HFF-Myc (cell line): ENCODE measurements at regions not wholly inside any gene's neighbourhood (a gene's known extent, or its start where the extent isn't known, plus 50 kb on each side); places are given as distances from the start of the nearest gene placed in this dataset.
A peak's percentile ranks its signal among the peaks of the same experiment; 100 is the strongest.

Source experiments
- DNase-seq: peaks from one replicate; pipeline ENCODE4 v3.0.0-alpha.2; 2011; ENCODE audit warnings: low read depth; ENCODE audit errors: extremely low read depth
- H3K4me3 ChIP-seq: replicated peaks from 2 replicates; pipeline ENCODE4 v1.5.1; 2011; ENCODE audit warnings: low read depth, mild to moderate bottlenecking, control low read depth, low read length
- TF ChIP-seq, protein P1 (sequence below): IDR thresholded peaks from 2 replicates; pipeline ENCODE4 v1.5.1; 2012; ENCODE audit warnings: mild to moderate bottlenecking, low read depth, low read length, control low read depth; ENCODE audit errors: missing control alignments

DNA sequence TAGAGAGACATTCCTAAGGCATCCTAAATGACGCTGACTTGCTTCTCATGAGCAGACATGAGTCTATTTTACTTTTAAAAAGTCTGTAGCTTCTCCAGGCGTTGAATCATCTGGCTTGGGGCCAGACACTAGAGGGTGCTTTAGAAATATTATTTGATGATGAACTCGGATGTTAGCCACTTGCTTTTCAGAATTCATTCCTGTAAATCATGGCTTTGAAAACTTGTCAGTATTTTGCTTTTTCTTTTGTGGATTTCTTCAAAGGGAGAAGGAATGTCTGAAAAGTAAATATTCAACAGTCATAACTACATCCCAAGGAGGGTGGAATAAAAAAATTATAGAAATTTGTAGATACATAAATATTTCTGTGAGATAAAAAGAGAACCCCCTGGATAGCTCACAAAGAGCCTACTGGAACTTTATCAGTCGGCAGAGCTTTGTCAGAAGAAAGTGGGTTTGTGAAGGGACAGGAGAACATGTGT is 370.8 kb downstream of the OSR1 start:
- DNase-seq = peak; percentile 67
- TF ChIP-seq, protein P1, sequence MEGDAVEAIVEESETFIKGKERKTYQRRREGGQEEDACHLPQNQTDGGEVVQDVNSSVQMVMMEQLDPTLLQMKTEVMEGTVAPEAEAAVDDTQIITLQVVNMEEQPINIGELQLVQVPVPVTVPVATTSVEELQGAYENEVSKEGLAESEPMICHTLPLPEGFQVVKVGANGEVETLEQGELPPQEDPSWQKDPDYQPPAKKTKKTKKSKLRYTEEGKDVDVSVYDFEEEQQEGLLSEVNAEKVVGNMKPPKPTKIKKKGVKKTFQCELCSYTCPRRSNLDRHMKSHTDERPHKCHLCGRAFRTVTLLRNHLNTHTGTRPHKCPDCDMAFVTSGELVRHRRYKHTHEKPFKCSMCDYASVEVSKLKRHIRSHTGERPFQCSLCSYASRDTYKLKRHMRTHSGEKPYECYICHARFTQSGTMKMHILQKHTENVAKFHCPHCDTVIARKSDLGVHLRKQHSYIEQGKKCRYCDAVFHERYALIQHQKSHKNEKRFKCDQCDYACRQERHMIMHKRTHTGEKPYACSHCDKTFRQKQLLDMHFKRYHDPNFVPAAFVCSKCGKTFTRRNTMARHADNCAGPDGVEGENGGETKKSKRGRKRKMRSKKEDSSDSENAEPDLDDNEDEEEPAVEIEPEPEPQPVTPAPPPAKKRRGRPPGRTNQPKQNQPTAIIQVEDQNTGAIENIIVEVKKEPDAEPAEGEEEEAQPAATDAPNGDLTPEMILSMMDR = peak; percentile 14
- no peak overlapping the region for H3K4me3 ChIP-seq

DNA sequence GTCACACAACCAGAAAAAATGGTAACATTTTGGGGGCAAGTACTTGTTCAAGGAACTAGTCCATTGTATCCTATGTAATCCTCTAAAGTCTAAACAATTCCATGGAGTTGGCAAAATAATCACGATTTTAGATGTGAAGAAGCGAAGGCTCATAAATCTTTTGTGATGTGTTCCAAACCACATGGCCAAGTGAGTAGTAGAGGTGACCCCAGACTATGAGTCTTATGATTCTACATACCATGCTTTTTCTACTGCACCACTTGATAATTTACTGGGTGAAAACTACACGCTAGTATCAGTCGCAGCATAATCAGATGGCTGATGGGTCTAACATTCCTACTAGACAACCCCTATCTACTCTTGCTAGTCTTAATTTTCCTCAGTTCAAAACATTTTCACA is 371.4 kb downstream of the OSR1 start:
- no peak overlapping the region for H3K4me3 ChIP-seq
- no peak for DNase-seq
- TF ChIP-seq, protein P1 = no peak

DNA sequence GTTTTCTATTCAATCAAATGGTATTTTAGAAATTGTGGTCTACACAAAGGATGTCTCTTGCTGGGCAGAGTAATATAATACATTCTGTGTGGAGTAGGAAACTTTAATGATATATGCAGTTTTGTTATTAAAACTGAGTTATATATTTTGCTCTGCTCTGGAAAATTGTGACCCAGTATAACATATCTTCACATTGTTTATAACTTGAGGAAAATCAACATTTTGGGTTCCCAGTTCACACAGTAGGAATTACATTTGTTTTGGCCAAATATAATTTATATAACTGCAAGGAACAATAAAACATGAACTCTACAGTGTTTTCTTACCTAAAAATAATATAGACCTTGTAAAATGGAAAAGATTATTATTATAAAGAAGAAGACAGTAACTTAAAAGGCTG is 372.4 kb downstream of the OSR1 start:
- DNase-seq = no peak
- no peak overlapping the region for H3K4me3 ChIP-seq
- TF ChIP-seq, protein P1 = no peak

DNA sequence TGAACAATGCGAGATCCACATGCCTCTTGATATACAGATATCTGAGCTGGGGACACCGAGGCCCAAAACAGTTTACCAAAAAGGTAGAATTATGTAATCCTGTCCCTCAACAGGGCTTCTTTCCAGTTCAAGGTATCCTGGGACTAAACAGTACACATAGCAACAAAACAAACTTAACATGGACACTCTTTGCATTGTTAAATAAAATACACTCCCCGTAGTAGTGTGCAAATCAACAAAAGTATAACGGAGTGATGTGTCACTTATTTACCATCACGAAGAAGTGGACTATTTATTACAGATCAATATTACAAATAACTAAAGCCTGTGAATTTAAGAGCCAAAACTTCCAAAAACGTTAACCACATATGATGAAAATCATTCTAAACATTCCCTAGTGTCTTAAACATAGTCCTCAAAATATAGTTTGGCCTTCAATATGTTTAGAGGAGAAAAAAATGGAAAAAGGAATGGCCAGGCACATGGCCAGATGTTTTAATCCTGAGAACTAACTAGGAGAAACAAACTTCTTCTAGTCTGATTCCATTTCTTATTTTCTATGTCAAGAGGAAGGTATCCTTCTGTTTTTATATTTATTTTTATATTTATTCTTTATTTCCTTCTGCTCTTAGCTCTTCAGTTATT is 377.5 kb downstream of the OSR1 start:
- no peak for DNase-seq
- TF ChIP-seq, protein P1 = no peak
- no peak overlapping the region for H3K4me3 ChIP-seq

DNA sequence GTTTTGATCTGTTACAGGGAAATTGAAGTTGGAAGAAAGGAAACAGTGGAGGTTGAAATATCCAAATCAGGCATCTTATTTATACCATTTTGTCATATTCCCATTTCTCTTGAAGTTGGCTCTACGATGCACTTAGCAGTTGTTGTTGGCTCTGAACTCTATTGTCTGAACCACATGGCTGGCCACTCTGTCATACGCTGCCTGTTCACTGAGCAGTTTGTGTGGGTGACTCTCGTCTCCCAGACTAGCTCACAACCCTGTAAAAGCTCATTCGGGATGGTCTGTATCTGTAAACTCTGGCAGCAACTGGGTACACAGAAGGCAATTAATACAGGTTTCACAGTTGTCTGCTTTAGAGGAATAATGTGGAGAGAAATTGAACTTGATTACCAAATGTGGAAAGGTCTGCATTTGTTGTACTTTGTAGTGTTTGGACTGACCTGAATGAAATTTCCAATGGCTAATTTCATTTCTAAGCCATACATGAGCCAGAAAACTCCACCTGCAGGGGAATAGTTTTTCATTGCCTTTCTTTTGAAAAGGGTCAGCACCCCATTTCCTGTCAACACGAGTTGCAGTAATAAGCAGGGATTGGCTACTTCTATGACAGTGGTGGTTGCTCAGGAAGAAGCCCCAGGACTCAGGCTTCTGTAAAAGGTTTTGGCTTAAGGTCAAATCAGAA is 378.2 kb downstream of the OSR1 start:
- H3K4me3 ChIP-seq = no peak overlapping the region
- TF ChIP-seq, protein P1 = no peak
- no peak for DNase-seq

DNA sequence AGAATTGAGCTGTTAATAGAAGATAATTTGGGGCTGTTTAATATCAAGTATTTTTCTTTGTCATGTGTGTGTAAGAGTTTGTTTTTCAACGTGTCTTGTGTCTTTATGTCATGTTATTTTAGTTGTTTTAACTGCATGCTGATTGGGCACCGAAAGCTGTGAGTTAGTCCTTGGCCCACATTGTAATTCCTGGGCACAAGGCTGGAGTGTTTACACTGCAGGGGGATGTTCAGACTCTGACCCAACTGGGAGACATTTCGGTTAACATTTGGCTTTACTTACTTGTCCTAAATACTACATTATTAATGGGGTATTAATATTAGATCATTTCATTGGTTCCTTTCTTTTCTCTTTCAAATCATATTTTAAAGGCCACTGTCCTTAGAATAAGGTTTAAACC is 381.0 kb downstream of the OSR1 start:
- DNase-seq = no peak
- TF ChIP-seq, protein P1 = no peak
- no peak overlapping the region for H3K4me3 ChIP-seq
